ENCODE measurements at regions not wholly inside any gene's neighbourhood (a gene's known extent, or its start where the extent isn't known, plus 50 kb on each side); places are given as distances from the start of the nearest gene placed in this dataset.
"Not testable (repeated sequence)": the region's sequence is repeated elsewhere in the genome, so short reads cannot be mapped to it uniquely, and the experiment has no call there.

DNA sequence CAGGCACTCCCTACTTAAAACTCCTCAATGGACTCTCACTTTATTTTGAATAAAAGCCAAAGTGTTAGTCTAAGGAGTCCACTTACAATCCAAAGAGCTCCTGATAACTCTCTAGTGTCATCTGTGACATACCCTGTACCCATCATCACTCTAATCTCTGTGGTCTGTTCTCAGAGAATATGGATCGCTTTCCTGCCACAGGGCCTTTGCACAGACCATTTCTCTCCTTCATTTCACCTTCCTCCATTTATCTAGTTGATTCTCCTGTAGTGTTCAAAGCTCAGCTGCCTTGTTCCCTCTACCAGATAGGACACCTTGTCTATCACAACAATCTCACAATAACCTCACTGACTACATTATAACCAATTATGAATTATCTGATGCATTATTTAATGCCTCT is 185.4 kb upstream of the KBTBD8 start:
- no peak for DNase-seq

DNA sequence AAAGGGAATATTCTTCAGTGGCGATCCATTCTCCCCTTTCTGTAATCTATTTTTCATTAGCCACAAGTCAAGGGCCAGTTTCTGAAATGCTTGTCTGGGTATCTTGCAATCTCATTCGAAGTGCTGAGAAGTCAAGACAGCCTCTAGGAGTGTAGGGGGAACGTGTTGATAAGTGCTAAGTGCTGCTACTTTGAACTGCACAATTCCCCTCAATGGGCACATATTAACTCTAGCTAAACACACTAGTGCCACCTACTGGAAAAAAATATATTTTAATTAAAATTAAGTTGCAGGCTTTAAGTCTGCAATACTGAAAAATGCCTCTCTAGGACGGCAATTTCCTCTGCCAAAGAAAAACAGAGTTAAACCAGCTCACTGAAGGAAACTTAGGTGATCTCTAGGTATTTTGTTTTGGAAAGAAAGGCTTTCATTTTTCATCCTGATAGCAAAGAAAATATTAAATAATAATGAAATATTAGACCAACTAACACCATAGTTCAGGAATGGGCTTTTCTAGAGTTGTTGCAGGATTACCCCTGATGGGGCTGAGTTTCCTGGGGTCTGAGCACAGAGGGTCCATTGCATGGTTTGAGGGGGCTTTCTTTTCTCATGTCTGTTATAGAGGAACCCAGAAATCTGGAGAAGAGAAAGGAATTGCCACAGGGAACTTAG is 181.9 kb upstream of the KBTBD8 start:
- peak; percentile 32 for DNase-seq

DNA sequence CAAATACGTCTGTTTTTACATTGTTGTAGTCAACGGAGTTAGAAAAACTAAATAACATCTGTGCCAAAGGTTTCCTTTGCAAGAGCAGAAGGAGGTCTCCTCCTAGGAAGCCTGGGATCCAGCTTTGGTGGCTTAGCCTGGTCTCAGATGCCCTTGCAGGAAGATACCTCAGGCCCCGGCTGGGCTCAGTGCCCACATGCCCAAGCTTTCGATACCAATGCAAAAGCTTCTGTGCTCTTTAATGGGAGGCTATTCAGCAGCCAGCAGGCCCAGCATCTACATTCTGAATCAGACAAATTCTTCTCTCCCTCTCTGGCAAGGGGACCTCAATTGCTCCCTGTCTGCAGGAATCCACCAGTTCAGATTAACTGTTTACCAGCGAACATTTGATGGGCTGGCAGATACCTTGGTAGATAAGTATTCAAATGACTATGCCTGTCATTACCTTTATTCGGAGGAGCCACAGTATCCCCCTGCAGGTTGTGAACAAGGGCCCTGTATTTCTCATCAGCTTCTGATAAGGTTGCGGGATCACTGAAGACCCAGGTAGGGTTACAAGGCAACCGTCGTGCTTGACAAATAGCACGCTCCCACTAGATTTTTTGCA is 180.1 kb upstream of the KBTBD8 start:
- DNase-seq, result no peak

- DNase-seq, result no peak
These were observed 178.1 kb upstream of the KBTBD8 start for GRCh38 chr3:66819993-66820501.

DNA sequence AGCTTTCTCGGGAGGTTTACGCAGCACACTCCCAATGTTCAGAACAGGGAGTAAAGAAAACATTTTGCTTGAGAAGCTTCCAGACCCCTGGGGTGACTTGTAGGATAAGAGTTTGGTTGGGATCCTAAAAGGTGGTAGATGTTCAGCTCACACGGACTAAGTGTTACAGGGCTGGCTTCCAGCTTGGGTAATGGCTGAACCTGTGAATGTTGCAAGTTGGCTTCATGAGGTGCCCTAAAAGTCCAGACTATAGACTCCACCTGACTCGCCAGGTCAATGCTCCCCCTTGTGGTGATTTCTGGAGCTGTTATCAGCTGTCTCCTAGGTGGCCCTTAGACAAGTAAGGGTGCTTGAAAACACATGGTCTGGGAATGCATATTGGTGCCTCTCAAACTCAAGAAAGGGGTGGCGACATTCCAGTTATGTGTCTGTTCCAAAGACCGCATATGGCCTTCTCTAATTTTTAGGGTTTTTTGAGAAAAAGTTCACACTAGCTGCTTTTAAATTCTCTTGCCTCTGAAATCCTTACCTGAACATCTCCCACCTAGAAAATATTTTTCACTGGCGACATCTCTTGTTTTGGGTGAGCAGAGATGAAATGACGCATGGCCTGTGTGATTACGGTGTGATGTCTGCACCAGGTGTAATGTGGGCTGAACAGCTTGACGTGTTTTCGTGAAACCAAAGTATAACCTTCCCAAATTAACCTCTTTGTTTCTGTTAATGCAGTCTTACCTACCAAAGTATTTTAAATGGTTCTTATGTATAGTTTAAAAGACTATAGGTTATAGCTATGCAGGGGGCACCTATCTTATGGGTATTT is 175.7 kb upstream of the KBTBD8 start:
- DNase-seq, result peak; percentile 4

DNA sequence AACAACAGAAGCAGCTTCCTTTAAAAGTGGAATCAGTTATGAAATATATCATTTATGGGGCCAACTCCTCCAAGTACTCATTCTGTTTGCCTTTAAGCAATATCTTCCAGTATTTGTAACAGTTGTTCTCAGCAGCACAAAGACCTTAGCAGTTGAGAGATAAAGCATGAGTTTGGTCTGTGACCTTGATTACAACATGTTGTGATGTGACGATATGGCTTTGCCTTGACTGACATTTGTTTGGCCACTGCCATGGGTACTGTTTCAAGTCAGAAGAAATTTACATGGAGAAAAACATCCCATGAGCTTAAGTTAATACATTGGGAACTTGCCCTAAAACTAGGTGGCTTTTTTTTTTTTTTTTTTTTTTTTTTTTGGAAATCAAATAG is 175.1 kb upstream of the KBTBD8 start:
- no peak for DNase-seq

DNA sequence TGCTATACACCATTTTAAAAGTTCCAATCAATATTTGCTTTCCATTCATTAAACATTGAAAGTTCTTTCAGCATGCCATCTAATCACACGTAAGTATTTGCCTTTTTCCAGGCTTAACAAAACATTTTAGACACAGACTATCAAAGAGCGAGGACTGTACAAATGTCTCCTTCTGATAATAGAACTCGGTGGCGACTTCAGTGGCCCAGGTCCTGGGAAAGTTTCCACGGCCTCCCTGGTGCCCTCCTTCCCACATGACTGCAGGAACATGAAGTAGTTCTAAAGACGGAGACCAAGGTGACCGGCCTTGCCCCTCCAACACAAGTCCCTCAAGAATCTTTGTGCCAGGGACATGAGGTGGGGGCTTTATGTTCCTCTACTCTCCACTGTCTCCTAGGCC is 174.6 kb upstream of the KBTBD8 start:
- no peak for DNase-seq

DNA sequence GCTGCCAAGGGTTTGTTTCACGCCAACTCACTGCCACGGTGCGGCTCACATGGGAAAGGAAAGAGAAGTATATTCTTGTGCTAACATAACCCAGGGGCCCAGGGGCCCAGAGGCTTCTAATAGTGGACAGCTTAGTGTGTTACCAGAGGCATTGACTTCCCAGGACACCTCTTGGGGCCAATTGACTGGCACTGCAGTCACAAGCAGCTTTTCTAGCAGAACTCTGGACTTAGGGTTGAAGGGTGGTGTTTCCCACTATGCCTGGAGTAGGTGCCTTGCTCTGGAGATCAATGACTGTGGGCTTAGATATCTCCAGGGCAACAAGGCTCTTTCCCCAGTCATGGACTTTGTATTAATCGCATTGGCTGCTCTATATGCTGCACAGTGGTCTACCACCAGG is 172.7 kb upstream of the KBTBD8 start:
- DNase-seq, result no peak

DNA sequence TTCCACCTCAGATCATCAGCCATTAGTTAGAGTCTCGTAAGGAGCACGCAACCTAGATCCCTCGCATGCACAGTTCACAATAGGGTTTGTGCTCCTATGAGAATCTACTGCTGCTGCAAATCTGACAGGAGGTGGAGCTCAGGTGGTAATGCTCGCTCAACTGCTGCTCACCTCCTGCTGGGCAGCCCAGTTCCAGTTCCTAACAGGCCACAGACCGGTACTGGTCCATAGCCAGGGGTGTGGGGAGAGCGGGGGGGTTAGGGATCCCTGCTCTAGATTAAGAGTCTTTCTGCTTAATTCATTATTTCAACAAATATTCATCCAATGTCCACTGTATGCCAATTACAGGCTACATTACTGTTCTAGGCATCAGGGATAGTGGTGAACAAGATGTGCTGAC is 170.4 kb upstream of the KBTBD8 start:
- DNase-seq, result no peak

GRCh38 chr3:66828303-66828702 is 169.8 kb upstream of the KBTBD8 start:
- DNase-seq, result no peak

GRCh38 chr3:66830301-66830700 is 167.8 kb upstream of the KBTBD8 start:
- DNase-seq, result no peak

DNA sequence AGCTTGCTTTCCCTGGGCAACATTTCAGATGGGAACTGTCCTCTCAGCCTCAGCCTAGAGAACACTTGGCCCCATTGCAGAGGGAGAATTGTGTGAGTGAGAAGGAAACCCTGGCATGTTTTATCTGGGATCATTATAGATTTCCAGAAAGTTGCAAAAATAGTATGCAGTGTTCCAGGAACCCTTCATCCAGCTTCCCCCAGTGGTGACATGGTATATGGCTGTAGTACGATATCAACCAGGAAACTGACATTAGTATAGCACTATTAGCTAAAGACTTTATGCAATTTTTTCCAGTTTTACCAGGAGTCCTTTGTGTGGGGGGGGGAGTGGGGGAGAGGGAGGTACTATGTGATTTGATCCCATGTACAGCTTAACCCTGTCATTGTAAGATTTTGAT is 166.2 kb upstream of the KBTBD8 start:
- DNase-seq, result no peak

GRCh38 chr3:66836363-66837152 is 161.5 kb upstream of the KBTBD8 start:
- DNase-seq, result no peak

GRCh38 chr3:66838704-66839103 is 159.4 kb upstream of the KBTBD8 start:
- no peak for DNase-seq

- no peak for DNase-seq
These were observed 158.6 kb upstream of the KBTBD8 start for GRCh38 chr3:66839508-66839907.

- DNase-seq, result not testable (repeated sequence)
These were observed 155.2 kb upstream of the KBTBD8 start for GRCh38 chr3:66842761-66843464.

GRCh38 chr3:66851894-66852613 is 146.1 kb upstream of the KBTBD8 start:
- DNase-seq, result no peak

DNA sequence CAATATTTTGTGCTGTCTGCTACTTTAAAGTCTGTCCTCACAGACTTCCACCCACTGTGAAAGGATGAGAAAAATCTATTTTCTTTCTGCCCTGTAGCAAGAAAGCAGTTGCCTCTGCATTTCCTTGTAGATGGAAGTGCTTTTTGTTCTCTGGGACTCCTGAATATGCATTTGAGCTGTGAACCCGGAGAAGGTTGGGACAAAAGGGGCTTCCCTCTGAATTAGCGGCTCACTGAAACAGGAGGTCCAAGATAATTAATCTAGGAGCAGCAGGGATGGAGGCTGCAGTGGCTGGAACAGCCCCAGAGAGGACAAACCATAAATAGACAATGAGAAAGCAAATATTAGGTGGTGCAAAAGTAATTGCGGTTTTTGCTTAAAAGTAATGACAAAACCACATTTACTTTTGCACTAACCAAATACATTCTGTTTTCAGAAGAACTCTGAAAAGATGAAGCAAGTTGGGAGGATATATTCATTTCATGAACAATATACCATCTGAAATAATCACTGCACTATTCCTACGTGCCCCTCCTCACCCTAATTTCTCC is 143.4 kb upstream of the KBTBD8 start:
- no peak for DNase-seq

DNA sequence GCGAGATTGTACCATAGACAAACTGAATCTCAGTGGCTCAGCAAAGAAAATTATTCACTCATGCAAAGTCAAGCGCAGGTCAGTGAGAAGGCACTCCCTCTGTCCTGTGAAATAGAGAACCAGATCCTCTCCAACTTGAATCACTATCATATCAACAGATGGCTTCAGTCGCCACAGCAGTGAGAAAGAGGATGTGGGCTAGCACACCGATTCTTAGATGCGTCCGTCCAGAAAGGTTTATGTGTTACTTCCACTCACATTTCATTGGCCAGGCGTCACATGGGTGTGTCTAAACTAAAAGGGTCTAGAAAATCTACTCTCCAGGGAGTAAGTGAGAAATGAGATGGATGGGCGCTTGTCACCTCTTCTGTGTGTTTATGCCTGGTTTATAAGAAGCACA is 141.6 kb upstream of the KBTBD8 start:
- no peak for DNase-seq

DNA sequence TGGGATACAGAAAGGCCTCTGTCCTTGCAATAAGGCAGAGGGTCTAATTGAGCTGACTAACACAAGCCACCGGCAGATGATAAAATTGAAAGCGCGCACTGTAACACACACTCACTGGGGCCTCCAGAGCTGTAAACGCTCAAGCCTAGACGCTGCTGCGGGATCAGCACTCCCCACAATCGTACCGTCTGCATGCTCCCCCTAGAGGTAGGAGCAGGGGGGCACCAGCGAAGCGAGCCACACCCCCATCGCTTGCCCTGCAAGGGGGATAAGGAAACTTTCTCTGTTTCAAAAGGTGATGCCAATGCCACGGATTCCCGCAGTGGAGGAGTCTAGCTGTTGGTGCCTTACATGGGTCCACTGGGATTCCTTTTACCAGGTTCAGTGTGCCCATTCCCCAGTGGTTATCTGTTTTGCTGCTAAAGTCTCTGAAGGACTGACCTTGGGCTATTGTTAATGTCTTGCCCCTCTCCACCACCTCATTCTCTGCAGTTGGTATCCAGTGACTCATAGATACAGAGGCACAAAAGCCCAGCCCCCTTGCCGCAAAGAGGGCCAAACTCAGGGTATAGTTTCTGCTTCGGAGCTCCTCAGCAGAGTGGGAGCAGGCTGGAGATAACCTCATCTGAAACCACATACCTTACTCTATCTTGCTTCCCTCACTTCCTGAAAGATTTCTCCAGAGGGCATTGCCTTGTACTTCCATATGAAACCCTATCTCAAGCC is 139.3 kb upstream of the KBTBD8 start:
- DNase-seq, result no peak

GRCh38 chr3:66860771-66861170 is 137.3 kb upstream of the KBTBD8 start:
- no peak for DNase-seq
